ENCODE measurements at regions not wholly inside any gene's neighbourhood (a gene's known extent, or its start where the extent isn't known, plus 50 kb on each side); places are given as distances from the start of the nearest gene placed in this dataset.
A peak's percentile ranks its signal among the peaks of the same experiment; 100 is the strongest.

GRCh38 chr14:65286443-65286842 is 126.1 kb upstream of the FUT8 start:
- Histone ChIP-seq H3K4me1 (ENCODE audit: insufficient read depth) (peaks cover 34% of the 10 kb centered on the region), H3K9me2 (ENCODE audit: insufficient read depth) (no peaks in the 10 kb centered on the region), H3K9me3 (ENCODE audit: low read depth) (no peaks in the 10 kb centered on the region), H3K36me3 (ENCODE audit: low read depth) (no peaks in the 10 kb centered on the region), H3K27ac (no peak overlapping the region), H2AFZ (no peak overlapping the region), H3K4me2 (ENCODE audit: unreplicated experiment) (no peak overlapping the region), H3K9ac (no peak overlapping the region), H3K4me3 (no peak overlapping the region), H3K27me3 (replicated peaks; ENCODE audit: insufficient read depth) (no peaks in the 10 kb centered on the region), H3F3A (ENCODE audit: insufficient read depth) (peaks cover 21% of the 10 kb centered on the region; the same call in 1 of the 2 replicates), H3K79me2 (ENCODE audit: insufficient read depth) (no peaks in the 10 kb centered on the region), H4K20me1 (ENCODE audit: insufficient read depth) (no peaks in the 10 kb centered on the region)
- 83% methylated on average over 8 of the region's 8 CpGs for WGBS, 2 experiments (ENCODE audit: low coverage in 1 of 2, low lambda C conversion rate in 2 of 2, missing lambda C conversion rate in 2 of 2)
- in situ Hi-C loops (cut with MboI): no loop called here
- DNase-seq: peak; percentile 20
- TF ChIP-seq EZH2 (IDR thresholded peaks at IDR 0.05; ENCODE audit: insufficient read depth, poor library complexity, severe bottlenecking) (no peak), EZH2phosphoT487 (IDR thresholded peaks at IDR 0.05; ENCODE audit: insufficient read depth, low read depth) (no peak)

- H3K9me3 ChIP-seq (ENCODE audit: low read depth): no peaks in the 10 kb centered on the region
- no peak overlapping the region for H2AFZ ChIP-seq
- in situ Hi-C loops (cut with MboI): no loop called here
- H3K79me2 ChIP-seq (ENCODE audit: insufficient read depth): no peaks in the 10 kb centered on the region
- TF ChIP-seq EZH2 (IDR thresholded peaks at IDR 0.05; ENCODE audit: insufficient read depth, poor library complexity, severe bottlenecking): no peak
- TF ChIP-seq EZH2phosphoT487 (IDR thresholded peaks at IDR 0.05; ENCODE audit: insufficient read depth, low read depth): no peak
- no peak overlapping the region for H3K9ac ChIP-seq
- H3K9me2 ChIP-seq (ENCODE audit: insufficient read depth): no peaks in the 10 kb centered on the region
- no peaks in the 10 kb centered on the region for H3K36me3 ChIP-seq (ENCODE audit: low read depth)
- H3K4me3 ChIP-seq: no peak overlapping the region
- H3K27ac ChIP-seq: no peak overlapping the region
- H3K27me3 ChIP-seq (replicated peaks; ENCODE audit: insufficient read depth): no peaks in the 10 kb centered on the region
- WGBS, 2 experiments (ENCODE audit: low coverage in 1 of 2, low lambda C conversion rate in 2 of 2, missing lambda C conversion rate in 2 of 2): 94% methylated on average over 28 to 29 of the region's 29 CpGs
- no peak for DNase-seq
- H3K4me2 ChIP-seq (ENCODE audit: unreplicated experiment): no peak overlapping the region
- H3K4me1 ChIP-seq (ENCODE audit: insufficient read depth): peaks cover 27% of the 10 kb centered on the region
- H3F3A ChIP-seq (ENCODE audit: insufficient read depth): peaks cover 12% of the 10 kb centered on the region; the same call in 1 of the 2 replicates
- H4K20me1 ChIP-seq (ENCODE audit: insufficient read depth): no peaks in the 10 kb centered on the region
Measured at GRCh38 chr14:65287264-65288131, 125.0 kb upstream of the FUT8 start.

GRCh38 chr14:65290830-65291229 is 121.7 kb upstream of the FUT8 start:
- H3K9me3 ChIP-seq (ENCODE audit: low read depth): no peaks in the 10 kb centered on the region
- in situ Hi-C loops (cut with MboI): no loop called here
- H3K4me2 ChIP-seq (ENCODE audit: unreplicated experiment): peak overlapping the region; percentile 5
- 0 out of 2 replicates have a peak, but pooled peaks cover 4% of the 10 kb centered on the region for H3F3A ChIP-seq (ENCODE audit: insufficient read depth)
- H3K79me2 ChIP-seq (ENCODE audit: insufficient read depth): no peaks in the 10 kb centered on the region
- no peaks in the 10 kb centered on the region for H3K9me2 ChIP-seq (ENCODE audit: insufficient read depth)
- TF ChIP-seq EZH2 (IDR thresholded peaks at IDR 0.05; ENCODE audit: insufficient read depth, poor library complexity, severe bottlenecking) (no peak), EZH2phosphoT487 (IDR thresholded peaks at IDR 0.05; ENCODE audit: insufficient read depth, low read depth) (0 out of 2 replicates have a peak, but pooled peaks have one; percentile 34)
- H3K9ac ChIP-seq: peak overlapping the region; percentile 8; the same call in 1 of the 2 replicates
- H4K20me1 ChIP-seq (ENCODE audit: insufficient read depth): no peaks in the 10 kb centered on the region
- no peaks in the 10 kb centered on the region for H3K27me3 ChIP-seq (replicated peaks; ENCODE audit: insufficient read depth)
- peaks cover 17% of the 10 kb centered on the region for H3K4me1 ChIP-seq (ENCODE audit: insufficient read depth)
- DNase-seq: peak; percentile 95
- no peak overlapping the region for H3K4me3 ChIP-seq
- peak overlapping the region; percentile 29 for H3K27ac ChIP-seq
- no peak overlapping the region for H2AFZ ChIP-seq
- 1 to 6% methylated on average over 3 of the region's 3 CpGs for WGBS, 2 experiments (ENCODE audit: low coverage in 1 of 2, low lambda C conversion rate in 2 of 2, missing lambda C conversion rate in 2 of 2)
- H3K36me3 ChIP-seq (ENCODE audit: low read depth): no peaks in the 10 kb centered on the region

- Histone ChIP-seq H4K20me1 (ENCODE audit: insufficient read depth) (no peaks in the 10 kb centered on the region), H3K4me3 (no peak overlapping the region), H3K9ac (peak overlapping the region; percentile 8; the same call in 1 of the 2 replicates), H3K9me2 (ENCODE audit: insufficient read depth) (no peaks in the 10 kb centered on the region), H3K9me3 (ENCODE audit: low read depth) (no peaks in the 10 kb centered on the region), H3F3A (ENCODE audit: insufficient read depth) (peaks cover 6% of the 10 kb centered on the region; the same call in 1 of the 2 replicates), H2AFZ (no peak overlapping the region), H3K79me2 (ENCODE audit: insufficient read depth) (no peaks in the 10 kb centered on the region), H3K27me3 (replicated peaks; ENCODE audit: insufficient read depth) (no peaks in the 10 kb centered on the region), H3K4me1 (ENCODE audit: insufficient read depth) (peaks cover 17% of the 10 kb centered on the region), H3K4me2 (ENCODE audit: unreplicated experiment) (no peak overlapping the region), H3K36me3 (ENCODE audit: low read depth) (no peaks in the 10 kb centered on the region), H3K27ac (peak overlapping the region; percentile 29)
- 79 to 86% methylated on average over 3 of the region's 3 CpGs for WGBS, 2 experiments (ENCODE audit: low coverage in 1 of 2, low lambda C conversion rate in 2 of 2, missing lambda C conversion rate in 2 of 2)
- TF ChIP-seq EZH2phosphoT487 (IDR thresholded peaks at IDR 0.05; ENCODE audit: insufficient read depth, low read depth) (no peak), EZH2 (IDR thresholded peaks at IDR 0.05; ENCODE audit: insufficient read depth, poor library complexity, severe bottlenecking) (no peak)
- no peak for DNase-seq
- in situ Hi-C loops (cut with MboI): no loop called here
Measured at GRCh38 chr14:65291531-65291930, 121.0 kb upstream of the FUT8 start.
